K562 (cell line): ENCODE measurements at regions not wholly inside any gene's neighbourhood (a gene's known extent, or its start where the extent isn't known, plus 50 kb on each side); places are given as distances from the start of the nearest gene placed in this dataset.
A peak's percentile ranks its signal among the peaks of the same experiment; 100 is the strongest.

ENCODE experiments used
- CC2D1A ChIP-seq: fragments of 450-650 bp; IDR thresholded peaks from 2 replicates; pipeline ENCODE4 v1.6.1; 2017; ENCODE audit warnings: mild to moderate bottlenecking
- CEBPB ChIP-seq: fragments of 450-650 bp; IDR thresholded peaks from 2 replicates; pipeline ENCODE4 v1.6.1; 2016; ENCODE audit warnings: missing genetic modification characterization, missing compliant biosample characterization
- FOSL1 ChIP-seq: fragments of 200-800 bp; sonication (Bioruptor generic); conservative IDR thresholded peaks from 2 replicates; pipeline ENCODE4 v1.6.1; 2016; ENCODE audit warnings: missing genetic modification characterization, missing compliant biosample characterization
- JUND ChIP-seq, 2 experiments: IDR thresholded peaks; 2 replicates in 1 of 2; 3 replicates in 1 of 2; pipeline ENCODE4 v1.6.1; 2011; ENCODE audit warnings: borderline replicate concordance in 2 of 2, low read depth in 2 of 2, low read length in 2 of 2, improper control_type of control experiment in 1 of 2, missing biosample characterization in 1 of 2, missing genetic modification characterization in 1 of 2, missing genetic modification reagents in 1 of 2
- KLF16 ChIP-seq: IDR thresholded peaks from 2 replicates; pipeline ENCODE4 v1.6.1; 2016; ENCODE audit warnings: antibody characterized with exemption
- MAFG ChIP-seq: fragments of 450-650 bp; conservative IDR thresholded peaks from 2 replicates; pipeline ENCODE4 v1.6.1; 2016; ENCODE audit warnings: missing genetic modification characterization, missing compliant biosample characterization
- MEF2A ChIP-seq: IDR thresholded peaks from 2 replicates; pipeline ENCODE4 v1.6.1; 2011; ENCODE audit warnings: low read depth, mild to moderate bottlenecking, low read length, moderate library complexity; ENCODE audit not compliant: control insufficient read depth
- MEIS2 ChIP-seq: fragments of 450-650 bp; IDR thresholded peaks from 2 replicates; pipeline ENCODE4 v1.6.1; 2014; ENCODE audit warnings: mild to moderate bottlenecking; ENCODE audit not compliant: partially characterized antibody
- MLX ChIP-seq, 2 experiments: fragments of 450-650 bp in 1 of 2; sonication (generic) in 1 of 2; formaldehyde crosslinking; conservative IDR thresholded peaks; 2 replicates each; pipeline versions ENCODE4 v1.4.0 to v1.8.1; 2020 to 2022; ENCODE audit warnings: mild to moderate bottlenecking in 1 of 2, missing genetic modification reagents in 1 of 2
- NRF1 ChIP-seq, 2 experiments: fragments of 450-650 bp; IDR thresholded peaks in 1 of 2; conservative IDR thresholded peaks in 1 of 2; 2 replicates each; pipeline ENCODE4 v1.6.1; 2014; ENCODE audit warnings: mild to moderate bottlenecking in 2 of 2
- PML ChIP-seq: IDR thresholded peaks from 2 replicates; pipeline ENCODE4 v1.6.1; 2012; ENCODE audit warnings: low read length, inconsistent platforms
- POLR2AphosphoS5 ChIP-seq: IDR thresholded peaks from 2 replicates; pipeline ENCODE4 v1.6.1; 2011; ENCODE audit warnings: mild to moderate bottlenecking, low read depth, low read length, moderate library complexity; ENCODE audit not compliant: control insufficient read depth, insufficient read depth
- SMARCE1 ChIP-seq: fragments of 450-650 bp; IDR thresholded peaks from 2 replicates; pipeline ENCODE4 v1.7.1; 2016; ENCODE audit warnings: mild to moderate bottlenecking
- SOX6 ChIP-seq: fragments of 450-650 bp; IDR thresholded peaks from 2 replicates; pipeline ENCODE4 v1.6.1; 2014; ENCODE audit warnings: mild to moderate bottlenecking
- TAL1 ChIP-seq: fragments of 450-650 bp; IDR thresholded peaks from 2 replicates; pipeline ENCODE4 v1.6.1; 2016; ENCODE audit warnings: mild to moderate bottlenecking
- ZNF212 ChIP-seq: fragments of 450-650 bp; formaldehyde crosslinking; IDR thresholded peaks from 2 replicates; pipeline ENCODE4 v1.4.0; 2020; ENCODE audit warnings: mild to moderate bottlenecking
- ZNF311 ChIP-seq: fragments of 250-450 bp; sonication (Bioruptor Pico); IDR thresholded peaks from 2 replicates; pipeline ENCODE4 v1.4.0; 2020; ENCODE audit warnings: mild to moderate bottlenecking, moderate library complexity
- ZSCAN29 ChIP-seq: fragments of 450-650 bp; IDR thresholded peaks from 2 replicates; pipeline ENCODE4 v1.6.1; 2017
- TF ChIP-seq, protein P1 (sequence below): fragments of 450-650 bp; IDR thresholded peaks from 2 replicates; pipeline ENCODE4 v1.6.1; 2017; ENCODE audit warnings: antibody characterized with exemption, mild to moderate bottlenecking
- TF ChIP-seq, protein P2 (sequence below), 2 experiments: fragments of 200-800 bp in 1 of 2; sonication (Bioruptor generic) in 1 of 2; sonication (generic) in 1 of 2; formaldehyde crosslinking in 1 of 2; IDR thresholded peaks in 1 of 2; conservative IDR thresholded peaks in 1 of 2; 2 replicates each; pipeline versions ENCODE4 v1.5.0 to v1.6.1; 2016 to 2020; ENCODE audit warnings: missing compliant biosample characterization in 1 of 2, missing genetic modification characterization in 1 of 2, missing genetic modification reagents in 1 of 2
- TF ChIP-seq, protein P3 (sequence below), 2 experiments: fragments of 450-650 bp in 1 of 2; sonication (generic) in 1 of 2; formaldehyde crosslinking in 1 of 2; IDR thresholded peaks in 1 of 2; conservative IDR thresholded peaks in 1 of 2; 2 replicates each; pipeline versions ENCODE4 v1.6.1 to v1.8.1; 2016 to 2023; ENCODE audit warnings: mild to moderate bottlenecking in 2 of 2, moderate library complexity in 2 of 2, inconsistent platforms in 1 of 2, missing genetic modification reagents in 1 of 2

GRCh38 chr7:81161451-81162075 lies 242.7 kb upstream of the SEMA3C start (continued):
- TF ChIP-seq MLX (CRISPR knock-in tag; conservative IDR thresholded peaks at IDR 0.05) (no peak), MEF2A (0 out of 2 replicates have a peak, but pooled peaks have one; percentile 10), ZNF212 (CRISPR knock-in tag) (no peak), POLR2AphosphoS5 (peak; percentile 34; the same call in 1 of the 2 replicates), SMARCE1 (peak; percentile 82), KLF16 (peak; percentile 59; the same call in 1 of the 2 replicates), TAL1 (peak; percentile 85), MAFG (tag) (peak; percentile 52), JUND (IDR thresholded peaks at IDR 0.05; ENCODE audit: borderline replicate concordance, low read depth, low read length) (peak; percentile 60; the same call in 1 of the 2 replicates), JUND (tag; IDR thresholded peaks at IDR 0.05; ENCODE audit: borderline replicate concordance, low read depth, low read length) (peak; percentile 53; the same call in 2 of the 3 replicates), ZNF311 (CRISPR knock-in tag) (peak; percentile 82), NRF1 (conservative IDR thresholded peaks at IDR 0.05 in 1 of 2, IDR thresholded peaks at IDR 0.05 in 1 of 2) (no peak), FOSL1 (tag) (peak; percentile 89), SOX6 (peak; percentile 19; the same call in 1 of the 2 replicates), CEBPB (peak; percentile 86), CC2D1A (peak; percentile 74; the same call in 1 of the 2 replicates), MEIS2 (peak; percentile 25), PML (0 out of 2 replicates have a peak, but pooled peaks have one; percentile 44), ZSCAN29 (peak; percentile 92)
- TF ChIP-seq, protein P1, sequence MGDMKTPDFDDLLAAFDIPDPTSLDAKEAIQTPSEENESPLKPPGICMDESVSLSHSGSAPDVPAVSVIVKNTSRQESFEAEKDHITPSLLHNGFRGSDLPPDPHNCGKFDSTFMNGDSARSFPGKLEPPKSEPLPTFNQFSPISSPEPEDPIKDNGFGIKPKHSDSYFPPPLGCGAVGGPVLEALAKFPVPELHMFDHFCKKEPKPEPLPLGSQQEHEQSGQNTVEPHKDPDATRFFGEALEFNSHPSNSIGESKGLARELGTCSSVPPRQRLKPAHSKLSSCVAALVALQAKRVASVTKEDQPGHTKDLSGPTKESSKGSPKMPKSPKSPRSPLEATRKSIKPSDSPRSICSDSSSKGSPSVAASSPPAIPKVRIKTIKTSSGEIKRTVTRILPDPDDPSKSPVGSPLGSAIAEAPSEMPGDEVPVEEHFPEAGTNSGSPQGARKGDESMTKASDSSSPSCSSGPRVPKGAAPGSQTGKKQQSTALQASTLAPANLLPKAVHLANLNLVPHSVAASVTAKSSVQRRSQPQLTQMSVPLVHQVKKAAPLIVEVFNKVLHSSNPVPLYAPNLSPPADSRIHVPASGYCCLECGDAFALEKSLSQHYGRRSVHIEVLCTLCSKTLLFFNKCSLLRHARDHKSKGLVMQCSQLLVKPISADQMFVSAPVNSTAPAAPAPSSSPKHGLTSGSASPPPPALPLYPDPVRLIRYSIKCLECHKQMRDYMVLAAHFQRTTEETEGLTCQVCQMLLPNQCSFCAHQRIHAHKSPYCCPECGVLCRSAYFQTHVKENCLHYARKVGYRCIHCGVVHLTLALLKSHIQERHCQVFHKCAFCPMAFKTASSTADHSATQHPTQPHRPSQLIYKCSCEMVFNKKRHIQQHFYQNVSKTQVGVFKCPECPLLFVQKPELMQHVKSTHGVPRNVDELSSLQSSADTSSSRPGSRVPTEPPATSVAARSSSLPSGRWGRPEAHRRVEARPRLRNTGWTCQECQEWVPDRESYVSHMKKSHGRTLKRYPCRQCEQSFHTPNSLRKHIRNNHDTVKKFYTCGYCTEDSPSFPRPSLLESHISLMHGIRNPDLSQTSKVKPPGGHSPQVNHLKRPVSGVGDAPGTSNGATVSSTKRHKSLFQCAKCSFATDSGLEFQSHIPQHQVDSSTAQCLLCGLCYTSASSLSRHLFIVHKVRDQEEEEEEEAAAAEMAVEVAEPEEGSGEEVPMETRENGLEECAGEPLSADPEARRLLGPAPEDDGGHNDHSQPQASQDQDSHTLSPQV: peak; percentile 20
- TF ChIP-seq, protein P2, sequence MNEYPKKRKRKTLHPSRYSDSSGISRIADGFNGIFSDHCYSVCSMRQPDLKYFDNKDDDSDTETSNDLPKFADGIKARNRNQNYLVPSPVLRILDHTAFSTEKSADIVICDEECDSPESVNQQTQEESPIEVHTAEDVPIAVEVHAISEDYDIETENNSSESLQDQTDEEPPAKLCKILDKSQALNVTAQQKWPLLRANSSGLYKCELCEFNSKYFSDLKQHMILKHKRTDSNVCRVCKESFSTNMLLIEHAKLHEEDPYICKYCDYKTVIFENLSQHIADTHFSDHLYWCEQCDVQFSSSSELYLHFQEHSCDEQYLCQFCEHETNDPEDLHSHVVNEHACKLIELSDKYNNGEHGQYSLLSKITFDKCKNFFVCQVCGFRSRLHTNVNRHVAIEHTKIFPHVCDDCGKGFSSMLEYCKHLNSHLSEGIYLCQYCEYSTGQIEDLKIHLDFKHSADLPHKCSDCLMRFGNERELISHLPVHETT (CRISPR knock-in tag; conservative IDR thresholded peaks at IDR 0.05 in 1 of 2, IDR thresholded peaks at IDR 0.05 in 1 of 2): peak in 1 of 2 experiments; percentile 59; a peak in 1 of 4 replicates
- TF ChIP-seq, protein P3, sequence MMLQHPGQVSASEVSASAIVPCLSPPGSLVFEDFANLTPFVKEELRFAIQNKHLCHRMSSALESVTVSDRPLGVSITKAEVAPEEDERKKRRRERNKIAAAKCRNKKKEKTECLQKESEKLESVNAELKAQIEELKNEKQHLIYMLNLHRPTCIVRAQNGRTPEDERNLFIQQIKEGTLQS (IDR thresholded peaks at IDR 0.05): peak; percentile 80
- TF ChIP-seq, protein P3 (CRISPR knock-in tag; conservative IDR thresholded peaks at IDR 0.05): no peak
